ENCODE measurements at regions not wholly inside any gene's neighbourhood (a gene's known extent, or its start where the extent isn't known, plus 50 kb on each side); places are given as distances from the start of the nearest gene placed in this dataset.
A peak's percentile ranks its signal among the peaks of the same experiment; 100 is the strongest.

DNA sequence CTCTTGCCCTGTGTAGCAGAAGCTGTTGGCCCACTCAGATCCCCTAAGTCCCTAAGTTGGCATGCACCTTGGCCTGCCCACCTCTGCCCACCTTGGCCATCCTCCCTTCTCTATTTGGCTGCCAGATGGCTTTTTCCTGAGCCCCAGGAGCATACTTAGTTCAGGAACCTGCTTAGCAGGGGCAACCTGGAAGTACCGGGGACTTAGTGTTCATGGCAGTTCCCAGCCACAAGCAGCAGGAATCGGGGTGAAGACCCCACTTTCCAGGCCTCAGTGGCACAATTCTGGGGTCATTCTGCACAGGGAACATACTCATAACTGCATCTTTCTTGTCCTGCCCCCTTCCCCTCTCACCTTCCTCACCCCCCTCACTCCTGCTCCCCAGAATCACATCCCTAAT is 158.0 kb upstream of the PMEPA1 start:
- no peak for DNase-seq

DNA sequence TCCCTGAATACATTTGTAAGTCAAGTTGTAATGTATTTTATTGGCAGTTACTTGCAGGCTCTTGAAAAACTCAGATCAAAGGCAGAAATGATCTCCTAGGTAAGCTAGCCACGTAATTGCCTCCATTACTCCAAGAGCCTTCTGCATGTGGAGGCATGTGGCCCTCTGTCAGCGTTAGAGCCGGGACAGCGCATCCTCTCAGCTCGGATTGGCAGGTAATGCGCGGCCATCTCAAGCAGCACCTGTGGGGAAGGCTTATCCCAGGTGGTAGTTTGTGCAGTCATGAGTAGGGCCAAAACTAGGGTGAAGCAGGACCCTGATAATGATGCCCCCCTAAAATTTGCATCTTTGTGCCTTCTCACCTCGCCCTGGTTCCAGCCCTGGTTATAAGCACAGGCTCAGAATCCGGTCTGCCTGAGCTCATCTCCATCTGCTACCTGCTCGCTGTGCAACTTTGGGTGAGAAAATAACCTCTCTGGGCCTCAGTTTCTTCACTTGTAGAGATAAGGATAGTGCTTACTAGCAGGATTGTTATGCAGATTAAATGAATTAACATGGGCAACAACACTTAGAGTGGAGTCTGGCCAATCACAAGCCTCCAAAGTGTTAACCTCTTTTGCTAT is 157.5 kb upstream of the PMEPA1 start:
- no peak for DNase-seq

DNA sequence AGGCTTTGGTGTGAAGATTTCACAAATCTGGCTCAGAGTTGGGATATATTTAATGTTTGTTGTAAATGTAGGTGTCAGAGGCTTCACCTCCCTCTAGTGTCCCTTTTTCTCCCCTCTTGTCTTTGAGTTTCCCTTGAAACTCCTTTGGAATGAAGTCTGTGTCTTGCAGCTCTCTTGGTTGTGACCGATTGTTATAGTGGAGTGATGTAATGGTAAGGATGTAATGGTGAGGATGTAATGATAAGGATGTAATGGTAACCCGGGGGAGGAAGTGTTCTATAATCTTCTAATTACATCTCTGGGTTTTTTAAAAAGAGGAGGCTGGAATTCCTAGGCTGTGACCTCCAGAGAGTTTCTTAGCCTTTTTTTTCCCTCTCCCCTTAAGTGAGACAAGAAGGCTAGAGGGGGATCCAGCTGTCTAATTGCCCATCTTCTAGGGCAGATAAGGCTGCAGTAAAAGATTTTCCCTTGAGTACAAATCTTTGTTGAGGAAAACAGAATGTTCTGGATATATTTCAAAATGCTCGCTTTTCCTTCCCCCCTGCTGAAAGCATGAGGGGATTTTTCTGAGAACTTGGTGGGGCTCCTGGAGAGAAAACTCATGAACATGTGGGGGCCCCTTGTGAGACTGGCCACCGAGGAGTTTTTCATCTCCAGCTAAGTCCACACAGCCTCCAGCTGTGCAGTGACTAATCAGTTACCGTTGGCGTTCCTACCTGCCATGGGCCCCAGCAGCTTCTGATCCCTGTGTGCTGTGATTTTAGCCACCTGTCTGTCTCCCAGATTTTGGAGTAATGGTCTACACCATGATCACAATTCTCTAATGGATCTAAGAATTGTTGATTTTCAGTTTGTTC is 156.7 kb upstream of the PMEPA1 start:
- DNase-seq = no peak

DNA sequence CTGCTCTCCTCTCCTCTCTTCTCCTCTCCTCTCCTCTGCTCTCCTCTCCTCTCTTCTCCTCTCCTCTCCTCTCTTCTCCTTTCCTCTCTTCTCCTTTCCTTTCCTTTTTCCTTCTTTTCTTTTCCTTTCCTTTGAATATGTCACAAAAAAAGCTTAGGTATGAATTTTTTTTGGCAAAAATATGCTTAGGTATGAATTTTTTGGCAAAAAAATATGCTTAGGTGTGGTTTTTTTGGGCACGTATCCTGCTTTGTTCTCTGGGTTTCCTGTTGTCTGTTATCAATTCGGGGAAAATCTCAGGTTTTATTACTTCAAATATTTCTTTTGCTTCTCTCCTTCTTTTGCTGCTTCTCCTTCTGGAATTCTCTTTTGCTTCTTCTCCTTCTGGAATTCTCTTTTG is 155.5 kb upstream of the PMEPA1 start:
- no peak for DNase-seq

DNA sequence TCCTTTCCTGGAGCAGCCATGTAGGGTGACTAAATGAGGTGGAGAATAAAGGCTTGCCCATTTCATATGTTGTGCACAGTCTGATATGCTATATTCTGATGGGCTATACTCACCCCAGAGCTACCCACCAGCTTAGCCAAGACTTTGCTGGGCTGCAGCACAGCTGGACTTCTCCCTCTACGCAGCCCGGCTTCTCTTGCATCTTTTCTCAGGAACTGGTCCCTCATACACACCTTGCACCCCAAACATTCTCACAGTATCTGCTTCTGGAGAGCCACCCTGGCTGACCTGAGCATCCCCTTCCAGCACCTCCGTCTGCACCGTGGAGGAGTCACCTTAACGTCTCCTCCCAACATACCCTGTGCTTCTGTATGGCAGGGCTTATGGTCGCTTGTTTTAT is 150.8 kb upstream of the PMEPA1 start:
- no peak for DNase-seq

DNA sequence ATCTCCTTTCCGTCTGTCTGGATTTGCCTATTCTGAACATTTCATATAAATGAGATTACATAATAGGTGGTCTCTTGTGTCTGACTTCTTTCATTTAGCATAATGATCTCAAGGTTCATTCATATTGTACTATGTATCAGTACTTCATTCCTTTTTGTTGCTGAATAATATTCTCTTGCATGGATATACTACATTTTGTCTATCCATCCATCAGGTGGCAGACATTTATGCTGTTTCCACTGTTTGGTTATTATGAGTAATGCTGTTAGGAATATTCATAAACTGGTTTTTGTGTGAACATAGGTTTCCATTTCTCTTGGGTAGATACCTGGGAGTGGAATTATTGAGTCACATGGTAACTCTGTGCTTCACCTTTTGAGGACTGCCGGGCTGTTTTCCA is 148.2 kb upstream of the PMEPA1 start:
- DNase-seq = no peak

DNA sequence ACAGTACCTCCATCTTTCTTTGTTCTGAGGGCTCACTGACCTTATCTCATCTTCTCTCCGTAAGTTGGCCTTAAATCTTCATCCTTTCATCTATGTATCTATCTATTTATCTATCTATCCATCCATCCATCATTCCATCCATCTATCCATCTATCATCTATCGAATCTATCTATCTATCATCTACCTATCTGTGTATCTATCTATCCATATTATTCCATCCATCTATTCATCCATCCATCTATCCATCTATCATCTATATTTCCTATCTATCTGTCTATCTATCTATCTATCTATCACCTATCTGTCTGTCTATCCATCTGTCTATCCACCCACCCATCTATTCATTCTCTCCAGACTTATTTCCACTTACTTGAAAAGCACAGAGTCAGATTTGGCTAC is 147.3 kb upstream of the PMEPA1 start:
- no peak for DNase-seq

DNA sequence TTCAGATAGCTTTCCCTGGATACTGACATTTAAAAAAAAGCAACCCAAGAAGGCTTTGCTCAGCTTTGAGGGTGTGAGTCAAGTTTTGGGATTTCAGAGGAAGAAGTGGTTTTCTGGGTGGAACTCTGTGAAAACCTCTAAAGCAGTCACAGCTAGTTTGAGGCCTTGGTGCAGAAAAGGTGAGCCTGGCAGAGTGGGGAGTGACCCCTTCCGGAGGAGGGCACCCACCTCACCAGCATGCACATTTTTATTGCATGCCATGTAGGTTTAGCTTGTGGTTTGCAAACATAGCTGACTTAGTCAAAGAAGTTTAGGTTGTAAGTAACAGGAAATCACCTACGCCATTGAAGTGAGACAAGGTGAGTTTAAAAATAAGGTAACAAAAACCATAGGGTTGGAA is 146.8 kb upstream of the PMEPA1 start:
- peak; percentile 50 for DNase-seq

DNA sequence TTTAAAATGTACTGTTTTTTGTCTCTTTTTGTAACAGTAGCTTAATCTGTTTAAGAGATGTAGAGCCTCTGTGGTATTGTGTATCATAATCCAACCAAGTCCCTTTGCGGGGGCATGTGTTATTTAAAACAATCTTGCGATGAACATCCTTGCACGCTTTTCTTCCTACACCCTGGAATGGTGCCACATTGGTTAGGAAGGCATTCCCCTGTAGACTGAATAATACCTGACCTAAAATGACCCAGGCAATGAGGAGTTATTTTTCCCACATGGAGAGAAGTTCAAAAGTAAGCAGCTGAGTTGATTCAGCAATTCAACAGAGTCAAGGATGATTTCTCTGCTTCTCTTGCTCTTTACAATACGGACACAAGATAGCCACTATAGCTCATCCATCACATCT is 142.0 kb upstream of the PMEPA1 start:
- DNase-seq = no peak

DNA sequence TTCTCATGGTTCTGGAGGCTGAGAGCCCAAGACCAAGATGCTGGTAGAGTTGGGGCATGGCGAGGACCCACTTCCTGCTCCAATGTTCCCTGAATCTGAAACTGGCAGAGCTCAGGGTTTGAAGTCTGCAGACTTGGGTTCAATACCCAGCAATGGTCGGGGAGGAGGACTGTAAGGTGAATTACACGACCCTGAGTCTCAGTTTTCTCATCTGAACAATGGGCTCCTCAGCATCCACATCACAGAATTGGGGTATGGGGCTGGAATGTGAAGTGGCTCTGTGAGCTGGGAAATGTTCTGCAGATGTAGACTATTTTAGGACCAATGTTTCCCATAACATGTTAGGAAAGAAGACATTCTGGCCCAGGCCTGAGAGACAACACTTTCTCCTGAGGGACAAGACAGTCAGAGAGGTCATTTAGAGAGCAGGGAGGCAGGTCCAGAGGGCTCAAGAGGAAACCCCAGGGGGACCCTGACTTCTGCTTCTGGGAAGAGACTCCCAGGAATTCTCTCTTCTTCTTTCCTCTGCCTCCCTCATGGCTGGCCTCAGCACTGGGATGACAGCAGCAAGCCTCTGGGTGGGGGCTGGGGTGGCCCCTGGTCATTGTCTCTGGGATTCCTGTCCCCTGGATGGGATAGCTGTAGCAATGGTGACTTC is 141.3 kb upstream of the PMEPA1 start:
- DNase-seq = no peak

DNA sequence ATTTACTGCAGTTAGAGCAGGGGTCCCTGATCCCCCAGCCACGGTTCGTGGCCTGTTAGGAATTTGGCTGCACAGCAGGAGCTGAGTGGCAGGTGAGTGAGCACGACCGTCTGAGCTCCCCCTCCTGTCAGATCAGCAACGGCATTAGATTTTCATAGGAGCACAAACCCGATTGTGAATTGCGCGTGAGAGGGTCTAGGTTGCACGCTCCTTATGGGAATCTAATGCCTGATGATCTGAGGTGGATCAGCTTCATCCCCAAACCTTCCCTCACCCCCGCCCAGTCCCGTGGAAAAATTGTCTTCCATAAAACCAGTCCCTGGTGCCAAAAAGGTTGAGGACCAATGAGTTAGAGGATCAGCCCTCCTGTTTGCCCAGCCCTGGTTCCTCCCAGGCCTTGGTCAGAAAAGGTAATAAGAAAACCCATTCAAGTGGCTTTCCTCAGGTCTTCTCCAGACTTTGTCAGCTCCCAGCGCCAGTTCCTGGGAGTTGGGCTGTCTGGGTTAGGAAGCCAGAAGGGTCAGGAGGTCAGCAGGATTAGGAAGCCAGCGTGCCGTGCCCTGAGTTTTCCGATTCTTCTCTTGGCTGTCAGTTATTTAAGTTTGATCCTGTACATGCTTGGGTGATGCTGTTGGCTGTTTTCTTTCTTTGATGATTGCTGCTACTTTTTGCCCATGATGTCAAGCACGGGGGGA is 139.9 kb upstream of the PMEPA1 start:
- no peak for DNase-seq

DNA sequence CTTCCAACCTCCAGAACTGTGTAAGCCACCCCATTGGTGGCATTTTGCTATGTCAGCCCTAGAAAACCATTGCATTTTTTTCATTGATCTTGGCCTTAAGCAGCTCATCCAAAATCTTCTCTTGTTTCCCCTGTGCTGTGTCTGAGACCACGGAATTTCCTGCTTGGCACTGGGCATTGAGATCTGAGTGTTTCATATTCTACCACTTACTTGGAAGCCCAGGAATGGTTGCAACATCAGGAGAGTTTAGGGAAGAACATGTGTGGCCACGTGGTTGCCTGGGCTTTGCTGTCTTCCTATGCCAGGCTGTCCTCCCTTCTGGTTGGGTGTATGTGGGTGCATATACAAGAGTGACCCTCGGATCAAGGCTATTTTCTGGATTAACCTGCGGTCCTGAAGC is 139.3 kb upstream of the PMEPA1 start:
- DNase-seq = no peak

DNA sequence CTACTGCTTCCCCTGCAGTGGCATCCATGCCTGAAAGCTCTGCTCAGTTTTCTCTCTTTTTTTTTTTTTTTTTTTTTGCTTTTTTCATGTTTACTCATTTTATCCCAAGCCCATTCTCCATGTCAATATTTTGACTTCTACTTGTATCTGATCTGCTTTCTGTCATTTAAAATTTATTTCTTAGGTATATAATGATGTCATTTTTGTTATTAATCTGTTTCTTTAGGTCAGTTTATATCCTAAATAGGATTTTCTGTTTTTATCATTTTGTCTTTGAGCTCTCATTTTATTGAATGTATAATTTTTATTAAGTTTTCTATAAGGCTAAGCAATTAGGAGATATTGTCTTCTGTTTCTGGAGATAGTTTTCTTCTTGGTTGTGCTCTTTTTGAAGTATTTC is 138.5 kb upstream of the PMEPA1 start:
- DNase-seq = no peak

DNA sequence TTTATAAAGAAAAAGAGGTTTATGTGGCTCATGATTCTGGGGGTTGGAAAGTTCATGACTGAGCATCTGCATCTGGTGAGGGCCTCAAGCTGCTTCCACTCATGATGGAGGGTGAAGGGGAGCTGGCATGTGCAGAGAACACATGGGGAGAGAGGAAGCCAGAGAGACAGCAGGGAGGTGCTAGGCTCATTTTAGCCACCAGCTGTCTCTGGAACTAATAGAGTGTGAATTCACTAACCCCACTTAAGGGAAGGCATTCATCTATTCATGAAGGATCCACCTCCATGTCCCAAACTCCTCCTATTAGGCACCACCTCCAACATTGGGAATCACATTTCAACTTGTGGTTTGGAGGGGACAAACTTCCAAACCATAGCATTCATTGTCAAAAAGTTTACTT is 137.3 kb upstream of the PMEPA1 start:
- DNase-seq = no peak

DNA sequence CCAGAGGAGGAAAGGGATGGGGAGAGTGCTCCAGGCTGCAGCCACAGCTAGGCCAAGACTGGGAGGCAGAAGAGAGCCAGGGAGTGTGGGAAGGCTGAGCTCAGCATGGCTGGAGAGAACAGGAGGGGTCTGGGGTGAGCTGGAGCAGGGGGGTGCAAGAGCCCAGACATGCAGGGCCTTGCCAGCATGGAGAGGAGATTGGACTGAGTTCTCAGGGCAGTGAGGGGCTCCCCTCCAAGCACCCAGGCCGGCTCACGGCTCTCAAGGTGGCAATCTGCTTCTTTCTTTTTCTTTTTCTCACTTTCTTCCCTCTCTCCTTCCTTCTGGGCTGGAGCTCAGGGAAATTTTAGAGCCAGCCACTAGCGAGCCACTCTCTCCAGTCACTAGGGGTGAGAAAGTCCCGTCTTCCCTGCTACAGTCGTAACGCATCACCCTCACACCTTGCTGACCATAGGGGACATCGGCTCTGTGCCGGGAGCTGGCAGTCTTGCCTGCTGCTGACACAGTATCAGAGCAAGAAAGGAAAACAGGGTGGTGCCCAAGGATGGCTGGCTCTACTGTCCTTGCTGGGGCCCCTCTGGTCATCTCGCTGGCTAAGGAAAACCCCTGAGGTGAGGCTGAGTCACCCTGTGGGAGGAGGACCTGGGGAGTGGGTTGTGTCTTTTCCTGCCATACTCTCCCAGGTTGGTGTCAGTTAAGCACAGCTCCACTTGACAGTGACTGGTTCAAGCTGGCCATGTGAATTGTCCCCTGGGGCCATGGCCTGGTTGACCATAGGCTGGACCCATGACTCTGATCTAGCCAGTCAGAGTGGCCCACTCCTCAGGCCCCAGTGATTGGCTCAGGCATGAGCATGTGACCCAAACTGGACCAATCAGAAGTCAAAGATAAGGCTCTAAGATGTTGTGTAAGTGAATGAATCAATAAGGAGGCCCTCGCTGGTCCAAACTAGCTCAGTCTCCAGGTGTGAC is 135.1 kb upstream of the PMEPA1 start:
- no peak for DNase-seq

DNA sequence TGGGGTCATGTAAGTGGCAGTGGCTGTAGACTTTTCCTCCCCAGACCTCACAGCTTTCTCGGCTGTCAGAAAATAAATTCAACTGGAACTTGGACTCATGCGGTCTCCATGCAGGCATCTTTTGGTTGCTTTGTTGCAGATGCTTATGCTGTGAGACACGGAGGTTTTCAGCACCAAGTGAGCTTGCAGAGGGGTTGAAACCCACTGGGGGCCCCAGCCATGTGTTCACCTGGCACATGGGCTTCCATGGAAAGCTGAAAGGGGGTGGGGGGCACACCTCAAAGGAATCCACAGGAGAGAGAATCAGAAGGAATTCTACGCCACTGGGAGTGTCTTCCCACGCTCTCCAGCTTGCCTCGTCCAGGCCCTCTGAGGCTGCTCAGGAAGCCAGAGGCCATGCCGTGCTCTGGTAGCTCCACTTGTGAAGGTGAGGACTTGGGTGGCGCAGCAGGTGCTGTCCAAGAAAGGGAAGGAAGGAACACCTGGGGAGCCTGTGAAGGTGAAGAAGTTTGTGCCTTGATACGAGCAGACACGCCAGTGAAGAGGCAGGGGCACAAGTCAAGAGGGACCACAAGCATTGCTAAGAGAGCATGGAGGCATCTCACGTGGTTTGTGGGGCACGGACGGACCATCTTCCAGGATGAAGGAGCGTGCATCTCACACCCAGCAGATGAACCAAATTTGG is 134.3 kb upstream of the PMEPA1 start:
- DNase-seq = no peak

DNA sequence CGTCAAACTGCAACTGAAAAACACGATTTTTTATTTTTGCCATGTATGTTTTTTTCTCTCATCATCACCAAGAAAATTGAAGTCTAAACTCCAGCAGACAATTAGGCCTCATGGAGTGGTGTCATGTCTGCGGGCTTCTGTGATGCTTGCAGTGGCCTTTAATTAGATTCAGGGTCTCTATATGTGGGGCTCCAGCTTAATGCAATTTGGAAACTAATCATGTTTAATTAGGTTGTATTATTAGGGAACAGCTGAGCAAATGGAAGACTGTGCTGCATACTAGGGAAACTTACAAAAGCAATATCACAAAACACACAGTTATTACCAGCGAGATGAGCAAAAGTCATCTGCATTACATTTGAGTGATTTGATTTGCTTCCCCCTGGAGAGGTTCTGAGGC is 132.9 kb upstream of the PMEPA1 start:
- DNase-seq = no peak

DNA sequence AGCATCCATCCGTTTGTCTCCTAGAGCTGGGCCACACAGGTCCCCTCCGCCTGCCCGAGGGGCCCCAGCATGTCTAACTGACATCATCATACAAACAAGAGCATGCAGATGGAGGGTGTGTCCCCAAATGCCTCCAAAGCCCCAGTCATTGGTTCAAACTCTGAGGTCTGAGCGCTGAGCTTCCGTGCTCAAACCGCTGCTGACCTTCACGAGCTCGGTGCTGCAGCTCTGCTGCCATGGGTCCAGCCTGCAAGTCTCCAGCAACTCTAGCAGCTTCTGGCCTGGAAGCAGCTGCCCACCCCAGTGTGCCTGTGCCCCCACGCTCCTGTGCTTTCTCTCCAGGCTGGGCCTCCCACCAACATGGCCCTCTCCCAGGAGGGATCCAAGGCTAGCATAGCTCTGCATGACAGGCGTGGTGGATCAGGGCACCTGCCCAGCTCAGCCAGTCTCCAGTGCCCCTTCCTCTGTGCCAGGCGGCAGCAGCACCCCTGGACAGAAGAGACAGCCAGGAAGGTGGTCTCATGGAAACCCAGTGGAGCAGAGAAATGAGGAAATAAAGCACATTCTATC is 131.6 kb upstream of the PMEPA1 start:
- no peak for DNase-seq

DNA sequence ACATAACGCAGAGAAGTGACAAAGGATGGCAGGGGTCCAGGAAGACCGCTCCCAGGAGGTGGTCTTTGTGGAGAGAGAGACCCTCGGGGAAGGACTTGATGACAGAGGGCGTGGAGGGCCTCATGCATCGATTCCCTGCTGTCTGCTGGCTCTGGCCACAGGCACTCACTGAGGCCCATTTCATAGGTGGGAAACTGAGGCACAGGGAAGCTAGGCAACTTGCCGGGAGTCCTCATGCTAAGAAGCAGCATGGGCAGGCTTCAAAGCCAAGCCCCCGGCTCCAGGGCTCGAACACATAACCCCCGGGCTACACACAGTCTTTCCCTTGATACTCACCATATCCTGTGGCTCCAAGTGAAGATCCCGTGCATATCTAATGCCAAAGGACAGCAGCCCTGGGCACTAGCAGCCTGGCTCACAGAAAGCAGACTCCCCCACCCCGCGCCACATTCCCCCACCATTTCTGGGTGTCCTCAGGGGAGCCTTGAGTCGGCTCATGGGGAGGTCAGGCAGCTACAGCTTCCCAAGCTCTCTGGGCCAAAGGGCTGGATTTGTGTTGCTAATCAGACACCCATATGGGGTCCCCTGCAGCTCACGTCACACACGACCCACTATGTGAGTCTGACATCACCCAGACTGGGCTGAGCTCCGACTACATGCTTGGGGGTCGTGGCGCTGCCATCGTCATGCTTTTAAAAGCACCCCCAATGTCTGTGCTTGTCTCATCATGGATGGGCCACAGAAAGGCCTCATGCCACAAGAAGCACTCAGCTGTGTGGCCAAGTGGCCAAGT is 130.9 kb upstream of the PMEPA1 start:
- no peak for DNase-seq

DNA sequence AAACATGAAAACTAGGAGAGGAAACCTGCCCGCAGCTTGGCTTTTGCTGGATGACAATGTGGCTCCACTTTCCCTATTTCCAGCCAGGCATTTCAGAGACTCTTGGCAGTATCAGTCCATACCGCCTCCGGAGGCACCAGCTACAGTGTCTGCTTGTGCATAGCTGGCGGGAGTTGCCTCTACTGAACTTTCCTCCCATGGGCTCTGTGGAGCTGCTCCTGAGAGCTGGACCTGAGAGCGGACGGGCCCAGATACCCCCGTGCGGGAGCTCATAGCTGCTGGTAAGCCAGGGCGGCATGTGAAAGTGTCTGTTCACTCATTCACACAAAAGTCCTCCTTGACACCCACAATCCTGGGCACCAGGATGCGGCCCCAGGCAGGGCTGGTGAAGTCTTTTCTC is 130.3 kb upstream of the PMEPA1 start:
- DNase-seq = no peak

Data from CD4-positive, alpha-beta T cell treated with Interleukin-4 for 4 hours (primary cell).